GM18870 (cell line): ENCODE measurements at regions not wholly inside any gene's neighbourhood (a gene's known extent, or its start where the extent isn't known, plus 50 kb on each side); places are given as distances from the start of the nearest gene placed in this dataset.

ENCODE experiments used
- ATAC-seq: cut with Tn5 transposase; IDR thresholded peaks from one replicate; pipeline ENCODE4 v1.9.1; 2021; ENCODE audit warnings: moderate library complexity; ENCODE audit not compliant: unreplicated experiment

GRCh38 chr13:50299546-50300249, 284.5 kb downstream of the KCNRG start:
- no peak for ATAC-seq

- no peak for ATAC-seq
Measured at GRCh38 chr13:50303963-50304721, 288.9 kb downstream of the KCNRG start.

- ATAC-seq: no peak
Measured at GRCh38 chr13:50306156-50306555, 290.9 kb downstream of the KCNRG start.

- ATAC-seq: no peak
Measured at GRCh38 chr13:50309318-50309717, 294.1 kb downstream of the KCNRG start.

GRCh38 chr13:50309882-50310594, 294.8 kb downstream of the KCNRG start:
- no peak for ATAC-seq

GRCh38 chr13:50310734-50311133, 295.5 kb downstream of the KCNRG start:
- no peak for ATAC-seq

GRCh38 chr13:50318887-50319286, 303.6 kb downstream of the KCNRG start:
- no peak for ATAC-seq

GRCh38 chr13:50319635-50320255, 304.5 kb downstream of the KCNRG start:
- ATAC-seq: no peak

GRCh38 chr13:50320271-50320862, 305.1 kb downstream of the KCNRG start:
- no peak for ATAC-seq

- ATAC-seq: no peak
Measured at GRCh38 chr13:50322006-50322405, 306.8 kb downstream of the KCNRG start.

GRCh38 chr13:50323440-50324065, 308.3 kb downstream of the KCNRG start:
- no peak for ATAC-seq

- ATAC-seq: no peak
Measured at GRCh38 chr13:50326271-50326670, 311.0 kb downstream of the KCNRG start.

GRCh38 chr13:50326811-50327210, 311.6 kb downstream of the KCNRG start:
- no peak for ATAC-seq

- ATAC-seq: no peak
Measured at GRCh38 chr13:50334115-50334778, 319.0 kb downstream of the KCNRG start.

- no peak for ATAC-seq
Measured at GRCh38 chr13:50334944-50335343, 319.7 kb downstream of the KCNRG start.

GRCh38 chr13:50339271-50339670, 324.0 kb downstream of the KCNRG start:
- ATAC-seq: no peak

GRCh38 chr13:50340146-50340545, 324.9 kb downstream of the KCNRG start:
- no peak for ATAC-seq

GRCh38 chr13:50340551-50341287, 325.5 kb downstream of the KCNRG start:
- ATAC-seq: no peak

GRCh38 chr13:50341526-50341925, 326.3 kb downstream of the KCNRG start:
- no peak for ATAC-seq
